ENCODE measurements at regions not wholly inside any gene's neighbourhood (a gene's known extent, or its start where the extent isn't known, plus 50 kb on each side); places are given as distances from the start of the nearest gene placed in this dataset.

GRCh38 chr7:12868027-12868426 lies 180.6 kb downstream of the ARL4A start:
- H3K9me3 ChIP-seq, result no peaks in the 10 kb centered on the region

GRCh38 chr7:12870219-12870618 lies 182.8 kb downstream of the ARL4A start:
- Histone ChIP-seq H3K27ac (no peak overlapping the region), H3K27me3 (no peaks in the 10 kb centered on the region), H3K4me3 (no peak overlapping the region), H3K9me3 (no peaks in the 10 kb centered on the region), H3K36me3 (no peaks in the 10 kb centered on the region), H3K4me1 (no peaks in the 10 kb centered on the region)
- ATAC-seq, result no peak
- TF ChIP-seq POLR2A (IDR thresholded peaks at IDR 0.05), result no peak
- TF ChIP-seq EP300 (IDR thresholded peaks at IDR 0.05), result no peak
- TF ChIP-seq CTCF (IDR thresholded peaks at IDR 0.05), result no peak
- no peak for TF ChIP-seq POLR2AphosphoS5 (IDR thresholded peaks at IDR 0.05)
- 100% methylated on average over 1 of the region's 1 CpG for WGBS, 2 donors (ENCODE audit: low coverage in 1 of 2)

More at GRCh38 chr7:12868027-12868426, 180.6 kb downstream of the ARL4A start:
- no peaks in the 10 kb centered on the region for H3K4me1 ChIP-seq
- ATAC-seq, result no peak
- 73 to 86% methylated on average over 2 of the region's 2 CpGs for WGBS, 2 donors (ENCODE audit: low coverage in 1 of 2)
- no peak overlapping the region for H3K27ac ChIP-seq
- TF ChIP-seq EP300 (IDR thresholded peaks at IDR 0.05) (no peak), POLR2A (IDR thresholded peaks at IDR 0.05) (no peak), POLR2AphosphoS5 (IDR thresholded peaks at IDR 0.05) (no peak), CTCF (IDR thresholded peaks at IDR 0.05) (no peak)
- no peak overlapping the region for H3K4me3 ChIP-seq
- H3K36me3 ChIP-seq, result no peaks in the 10 kb centered on the region
- no peaks in the 10 kb centered on the region for H3K27me3 ChIP-seq

- Histone ChIP-seq H3K4me1 (no peaks in the 10 kb centered on the region), H3K9me3 (no peaks in the 10 kb centered on the region), H3K36me3 (no peaks in the 10 kb centered on the region), H3K4me3 (no peak overlapping the region), H3K27ac (no peak overlapping the region), H3K27me3 (no peaks in the 10 kb centered on the region)
- ATAC-seq, result no peak
- WGBS, 2 donors (ENCODE audit: low coverage in 1 of 2), result 81 to 83% methylated on average over 6 of the region's 6 CpGs
- TF ChIP-seq POLR2A (IDR thresholded peaks at IDR 0.05) (no peak), CTCF (IDR thresholded peaks at IDR 0.05) (no peak), POLR2AphosphoS5 (IDR thresholded peaks at IDR 0.05) (no peak), EP300 (IDR thresholded peaks at IDR 0.05) (no peak)
Measured at GRCh38 chr7:12872487-12872886, 185.1 kb downstream of the ARL4A start.

- Histone ChIP-seq H3K27ac (no peak overlapping the region), H3K4me3 (no peak overlapping the region), H3K4me1 (no peaks in the 10 kb centered on the region), H3K27me3 (no peaks in the 10 kb centered on the region), H3K9me3 (no peaks in the 10 kb centered on the region), H3K36me3 (no peaks in the 10 kb centered on the region)
- ATAC-seq, result no peak
- WGBS, 2 donors (ENCODE audit: low coverage in 1 of 2), result 71% methylated on average over 3 of the region's 3 CpGs
- TF ChIP-seq CTCF (IDR thresholded peaks at IDR 0.05), result no peak
- TF ChIP-seq EP300 (IDR thresholded peaks at IDR 0.05), result no peak
- TF ChIP-seq POLR2AphosphoS5 (IDR thresholded peaks at IDR 0.05), result no peak
- TF ChIP-seq POLR2A (IDR thresholded peaks at IDR 0.05), result no peak
Measured at GRCh38 chr7:12873571-12873970, 186.1 kb downstream of the ARL4A start.

- no peak for ATAC-seq
- Histone ChIP-seq H3K4me1 (peaks cover 0 to 5% (median 4%) of the 10 kb centered on the region in 3 donors), H3K9me3 (no peaks in the 10 kb centered on the region), H3K27ac (no peak overlapping the region), H3K36me3 (no peaks in the 10 kb centered on the region), H3K27me3 (no peaks in the 10 kb centered on the region), H3K4me3 (no peak overlapping the region)
- TF ChIP-seq CTCF (IDR thresholded peaks at IDR 0.05) (no peak), POLR2A (IDR thresholded peaks at IDR 0.05) (no peak), EP300 (IDR thresholded peaks at IDR 0.05) (no peak), POLR2AphosphoS5 (IDR thresholded peaks at IDR 0.05) (no peak)
Measured at GRCh38 chr7:12879139-12879538, 191.7 kb downstream of the ARL4A start.
